DMS153 (cell line): ENCODE measurements at regions not wholly inside any gene's neighbourhood (a gene's known extent, or its start where the extent isn't known, plus 50 kb on each side); places are given as distances from the start of the nearest gene placed in this dataset.

Source experiments
- DNase-seq: peaks from one replicate; lab custom pipeline; 2025; lab: John Stamatoyannopoulos, UW

DNA sequence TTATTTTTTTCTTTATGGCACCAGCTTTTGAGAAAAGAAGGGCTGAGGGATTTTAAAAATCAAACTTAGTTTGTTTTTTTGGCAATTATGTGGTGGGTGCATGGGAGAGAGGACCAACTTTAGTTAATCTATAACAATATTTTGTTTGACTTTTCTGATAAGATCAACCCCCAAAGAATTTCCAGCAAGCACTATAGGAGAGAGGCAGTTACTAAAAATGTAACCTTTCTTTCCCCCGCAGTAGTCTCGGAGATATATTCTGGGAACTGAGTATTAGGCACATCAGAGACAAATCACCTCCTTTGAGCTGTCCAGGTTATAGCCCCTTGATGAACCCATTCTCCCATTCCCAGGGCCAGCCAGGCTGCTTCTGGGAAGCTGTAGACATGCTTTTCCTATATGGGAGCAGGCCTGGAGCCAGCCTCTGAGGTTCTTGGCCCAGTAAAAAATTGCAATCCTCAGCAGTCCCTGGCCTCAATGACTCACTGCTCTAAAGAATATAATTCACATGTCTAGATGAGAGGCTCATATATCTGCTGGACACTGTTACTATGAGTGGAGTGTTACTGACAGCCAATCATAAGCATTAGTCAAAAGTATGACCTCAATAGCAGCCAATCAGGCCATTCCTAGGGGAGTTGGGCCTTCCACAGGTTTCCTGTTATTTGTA, 138.3 kb upstream of the AGBL1 start:
- no peak for DNase-seq

DNA sequence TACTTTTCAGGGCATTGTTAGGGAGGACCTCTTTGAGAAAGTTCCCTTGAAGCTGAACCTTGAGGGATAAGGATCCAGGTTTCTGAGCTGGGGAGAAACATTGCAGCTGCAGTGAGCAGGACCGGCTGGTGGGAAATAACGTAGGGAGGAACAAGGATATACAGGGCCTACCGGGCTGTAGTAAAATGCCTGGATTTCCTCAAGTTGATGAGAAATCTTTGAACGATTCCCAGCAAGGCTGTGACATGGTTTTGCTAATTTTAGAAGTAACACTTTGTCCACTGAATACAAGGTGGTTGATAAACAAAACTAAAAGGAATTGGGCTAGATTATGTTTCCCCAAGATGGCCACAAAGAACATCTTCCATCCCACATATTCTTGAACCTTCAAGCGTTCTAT, 137.0 kb upstream of the AGBL1 start:
- DNase-seq = no peak

DNA sequence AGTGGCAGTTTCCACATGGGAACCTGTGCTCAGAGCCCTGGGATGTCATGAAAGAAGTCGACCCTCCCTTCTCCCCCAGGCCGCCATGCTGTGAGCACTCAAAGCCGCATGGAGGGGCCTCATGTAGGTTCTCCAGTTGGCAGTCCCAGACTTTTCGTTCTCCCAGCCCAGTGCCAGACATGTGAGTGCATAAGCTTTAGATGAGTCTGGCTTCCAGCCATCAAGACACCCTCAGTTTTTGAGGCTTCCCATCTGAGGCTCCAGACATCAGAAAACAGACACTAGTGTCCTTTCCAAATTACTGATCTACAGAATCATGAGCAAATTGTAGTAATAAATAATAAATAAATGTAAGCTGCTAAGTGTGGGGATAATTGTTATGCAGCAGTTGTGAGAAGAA, 136.5 kb upstream of the AGBL1 start:
- no peak for DNase-seq

DNA sequence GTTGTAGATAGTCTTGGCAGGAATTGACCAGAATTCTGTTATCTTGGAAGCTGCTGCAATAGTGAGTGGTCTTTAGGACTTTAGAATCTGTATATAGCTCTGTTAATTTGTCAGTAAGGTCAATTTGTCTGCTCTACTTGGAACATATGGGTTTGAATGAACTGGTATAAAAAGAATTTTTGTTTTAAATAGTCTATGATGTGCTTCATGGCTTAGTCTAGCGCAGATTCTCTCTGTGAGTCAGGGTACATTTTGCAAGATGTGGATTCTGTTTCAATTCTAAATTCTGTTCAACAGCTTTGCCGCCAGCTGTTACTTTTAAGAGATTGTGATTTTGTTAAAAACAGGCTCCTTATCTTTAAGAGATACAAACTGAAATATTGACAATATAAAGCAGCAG, 135.9 kb upstream of the AGBL1 start:
- no peak for DNase-seq

DNA sequence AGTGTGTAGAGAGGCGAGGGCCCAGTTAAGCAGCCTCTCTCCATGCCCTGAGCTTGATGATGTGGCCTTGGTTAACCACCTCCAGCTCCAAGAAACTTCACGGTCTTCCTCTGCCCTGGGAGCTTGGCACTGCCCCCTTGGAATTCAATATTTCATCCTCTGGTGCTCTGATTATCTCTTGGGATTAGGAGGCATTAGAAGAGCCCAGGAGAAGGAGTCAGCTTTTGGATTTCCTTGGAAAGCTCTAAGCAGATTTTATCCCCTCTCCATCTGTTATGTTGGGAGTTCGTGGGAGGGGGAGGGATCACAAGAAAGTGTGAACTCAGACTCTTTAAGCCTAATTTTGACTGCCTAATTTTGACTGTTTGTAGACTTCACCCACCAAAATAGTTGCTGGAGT, 132.7 kb upstream of the AGBL1 start:
- DNase-seq = no peak

DNA sequence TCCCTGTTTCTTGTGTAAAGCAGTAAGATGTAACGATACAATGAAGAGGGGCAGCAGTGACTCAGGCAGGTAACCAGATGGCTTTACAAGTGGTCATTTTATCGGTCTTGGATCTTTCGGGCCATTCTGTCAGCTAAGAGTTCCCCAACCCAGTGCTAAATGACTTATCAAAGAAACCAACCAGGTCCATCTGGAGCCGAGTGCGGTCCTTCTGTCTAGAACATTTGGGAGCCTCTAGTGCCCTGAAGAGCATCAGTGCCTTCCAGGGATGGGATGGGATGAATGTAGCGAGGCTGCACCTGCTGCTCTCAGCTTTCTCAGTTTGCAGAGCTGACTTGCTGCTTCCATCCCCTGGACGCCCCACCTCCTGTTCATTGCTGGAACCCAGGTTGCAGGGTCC, 131.7 kb upstream of the AGBL1 start:
- no peak for DNase-seq

DNA sequence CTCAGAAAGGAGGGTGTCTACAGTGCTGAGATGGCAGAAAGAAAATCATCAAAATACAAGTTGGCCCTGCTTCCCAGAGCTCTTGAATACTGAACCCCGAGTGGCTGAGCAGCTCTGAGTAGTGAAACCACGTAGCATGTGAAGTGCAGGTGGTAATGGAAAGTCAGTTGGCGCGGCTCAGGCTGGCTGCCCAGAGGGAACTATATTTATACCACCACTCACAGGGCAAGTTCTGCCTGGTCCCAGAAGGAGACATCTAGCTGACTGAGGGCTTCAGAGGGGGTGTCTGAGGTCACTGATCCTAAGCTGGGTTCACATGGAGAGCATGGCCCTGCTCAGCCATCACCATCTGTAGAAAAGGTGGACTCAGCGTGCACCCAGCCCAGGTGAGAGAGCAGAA, 129.6 kb upstream of the AGBL1 start:
- no peak for DNase-seq

DNA sequence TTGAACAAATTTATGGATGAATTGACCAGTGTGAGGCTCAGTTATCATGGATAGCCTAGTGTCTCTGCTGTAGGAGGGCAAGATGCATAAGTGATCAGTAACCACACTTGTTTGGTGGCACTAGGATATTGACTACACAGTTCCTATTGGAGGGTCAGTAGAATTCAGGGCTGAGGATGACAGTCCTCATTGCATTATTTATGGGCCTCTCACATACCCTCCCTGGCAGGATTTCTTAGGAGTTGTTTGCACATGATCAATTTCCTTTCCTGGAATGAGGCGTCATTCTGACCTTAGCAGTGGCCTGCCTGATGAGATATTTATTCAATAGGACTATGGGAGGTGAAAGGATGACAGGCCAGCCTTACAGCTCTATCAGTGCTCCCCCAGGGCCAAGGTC, 125.1 kb upstream of the AGBL1 start:
- no peak for DNase-seq

DNA sequence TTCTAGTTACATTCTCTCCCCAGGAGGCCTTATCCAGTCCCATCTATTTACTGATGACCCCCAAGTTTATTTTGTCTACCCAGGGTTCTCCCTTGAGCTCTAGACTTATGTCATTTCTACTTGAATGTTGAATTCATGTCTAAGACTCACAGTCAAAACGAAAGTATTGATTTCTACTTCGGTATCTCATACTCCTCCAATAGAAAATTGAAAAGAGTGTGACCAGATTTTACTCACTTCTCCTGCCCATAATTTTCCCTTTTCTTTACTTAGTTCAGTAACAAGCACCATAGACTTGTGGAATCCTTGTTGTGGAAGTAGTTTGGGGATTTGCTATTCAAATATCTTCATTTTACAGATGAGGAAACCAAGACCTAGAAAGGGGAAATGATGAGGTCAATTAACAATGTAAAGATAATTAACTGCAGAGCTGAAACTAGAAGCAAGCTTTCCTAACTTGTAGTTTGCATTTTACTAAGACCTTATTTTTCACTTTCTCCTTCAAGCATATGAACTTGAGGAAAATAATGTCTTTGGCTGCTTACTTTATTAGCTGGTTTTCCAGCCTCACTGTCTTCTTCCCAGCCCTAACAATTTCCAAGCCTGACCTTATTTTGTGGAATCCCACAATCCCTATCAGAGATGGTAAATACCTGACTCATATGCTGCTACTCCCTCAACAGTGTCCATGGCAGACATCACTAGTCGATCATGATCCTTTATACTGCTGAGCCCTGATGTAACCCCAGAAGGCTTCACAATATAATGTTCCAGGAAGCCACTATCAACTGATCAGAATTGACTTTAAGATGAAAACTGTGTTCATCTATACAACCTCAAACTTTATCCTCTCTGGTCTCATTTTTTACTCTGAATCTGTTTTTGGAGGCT, 123.9 kb upstream of the AGBL1 start:
- no peak for DNase-seq

DNA sequence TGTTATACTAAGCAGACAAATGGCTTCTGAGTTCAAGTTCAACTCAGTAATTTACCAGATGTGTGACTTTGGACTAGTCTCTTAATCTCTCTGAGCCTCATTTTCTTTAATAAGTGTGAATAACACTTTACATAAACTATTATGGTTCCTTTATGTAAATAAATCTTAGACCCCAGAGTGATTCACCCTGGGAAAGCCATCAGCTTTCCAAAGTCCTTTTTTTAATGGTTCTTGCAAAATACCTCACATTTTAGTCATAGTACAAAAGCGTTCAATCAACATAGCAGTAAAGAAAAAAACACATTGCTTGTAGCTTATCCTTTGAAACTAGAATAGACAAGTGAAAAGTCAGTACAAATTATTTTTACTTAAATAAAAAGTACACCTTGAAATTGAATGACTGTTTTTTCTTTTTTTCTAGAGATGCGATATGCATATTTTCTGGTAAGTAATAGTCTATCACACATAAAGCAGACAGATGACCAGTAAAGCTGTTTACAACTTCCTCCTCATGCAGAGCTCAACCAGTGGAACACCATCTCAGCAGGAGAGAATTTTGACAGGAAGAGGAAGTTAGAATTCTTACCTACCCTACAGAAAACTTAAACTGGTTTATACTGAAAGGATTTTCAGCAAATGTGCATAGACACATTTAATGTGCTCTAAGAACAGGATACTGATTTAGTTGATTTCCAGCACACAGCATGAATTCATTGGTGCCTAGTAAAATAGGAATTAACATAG, 123.0 kb upstream of the AGBL1 start:
- no peak for DNase-seq

DNA sequence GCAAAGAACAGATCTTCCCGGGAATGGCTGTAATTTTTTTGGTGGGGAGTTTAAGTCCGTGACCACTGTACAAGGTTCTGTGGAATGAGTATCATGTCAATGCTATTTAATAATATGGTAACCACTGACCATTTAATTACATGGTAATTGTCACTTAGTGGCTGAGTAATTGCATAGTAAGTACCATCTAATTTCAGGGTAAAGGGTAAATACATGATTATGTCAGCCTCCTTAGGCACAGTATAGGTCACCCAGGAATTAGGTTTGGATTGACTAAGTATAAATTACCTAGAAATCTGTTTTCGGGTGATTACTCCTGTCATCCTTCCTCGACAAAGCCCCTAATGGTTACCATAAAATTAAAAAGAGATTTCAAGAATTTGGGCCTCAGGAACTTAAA, 120.1 kb upstream of the AGBL1 start:
- DNase-seq = no peak

DNA sequence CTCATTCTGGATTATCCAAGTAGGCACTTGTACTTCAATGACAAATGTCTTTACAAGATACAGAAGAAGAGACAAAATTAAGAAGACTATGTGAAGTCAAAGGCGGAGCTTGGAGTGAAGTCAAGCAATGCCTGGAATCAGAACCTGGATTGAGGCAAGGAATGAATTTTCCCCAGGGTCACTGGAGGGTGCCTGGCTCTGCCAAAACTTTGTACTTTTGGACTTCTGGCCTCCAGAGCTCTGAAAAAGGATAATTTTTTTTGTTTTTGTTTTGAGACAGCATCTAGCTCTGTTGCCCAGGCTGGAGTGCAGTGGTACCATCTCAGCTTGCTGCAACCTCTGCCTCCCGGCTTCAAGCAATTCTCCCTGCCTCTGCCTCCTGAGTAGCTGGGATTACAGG, 119.3 kb upstream of the AGBL1 start:
- DNase-seq = no peak

DNA sequence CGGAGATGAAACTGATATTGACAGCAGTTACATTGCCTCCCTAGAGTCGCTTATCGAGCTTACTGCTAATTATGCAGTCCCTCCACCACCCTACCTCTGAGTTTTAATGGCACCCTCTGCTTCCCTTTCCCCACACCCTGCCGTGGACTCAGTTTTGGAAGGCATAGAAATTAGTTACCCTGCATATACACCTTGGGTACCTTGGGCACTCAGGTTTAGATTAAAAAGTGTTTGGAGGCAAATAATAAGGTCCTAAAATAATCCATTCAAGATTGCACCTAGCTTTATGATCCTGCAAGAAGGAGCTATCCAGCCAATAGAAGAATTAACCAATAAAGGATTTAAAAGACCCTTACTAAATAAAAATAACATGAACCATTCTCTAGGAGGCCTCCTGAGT, 117.8 kb upstream of the AGBL1 start:
- no peak for DNase-seq

DNA sequence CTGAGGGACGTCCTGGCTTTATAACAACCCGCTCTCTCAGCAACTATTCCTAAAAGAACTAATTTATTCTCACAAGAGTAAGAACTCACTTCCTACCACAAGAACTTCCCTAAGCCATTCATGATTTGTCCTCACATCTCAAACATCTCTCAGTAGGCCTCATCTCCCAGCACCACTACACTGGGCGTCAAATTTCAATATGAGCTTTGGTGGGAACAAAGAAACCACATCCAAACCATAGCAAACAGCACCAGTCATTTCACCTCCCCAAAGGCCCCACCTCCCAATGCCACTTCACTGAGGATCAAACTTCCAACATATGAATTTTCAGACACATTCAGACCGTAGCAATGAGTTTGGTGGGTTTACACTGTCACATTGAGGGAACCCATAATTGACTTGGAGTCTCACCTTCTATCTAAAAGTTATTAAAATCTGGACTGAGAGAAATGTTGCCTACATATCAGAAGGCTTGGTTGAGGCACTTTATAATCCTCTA, 116.4 kb upstream of the AGBL1 start:
- DNase-seq = no peak

DNA sequence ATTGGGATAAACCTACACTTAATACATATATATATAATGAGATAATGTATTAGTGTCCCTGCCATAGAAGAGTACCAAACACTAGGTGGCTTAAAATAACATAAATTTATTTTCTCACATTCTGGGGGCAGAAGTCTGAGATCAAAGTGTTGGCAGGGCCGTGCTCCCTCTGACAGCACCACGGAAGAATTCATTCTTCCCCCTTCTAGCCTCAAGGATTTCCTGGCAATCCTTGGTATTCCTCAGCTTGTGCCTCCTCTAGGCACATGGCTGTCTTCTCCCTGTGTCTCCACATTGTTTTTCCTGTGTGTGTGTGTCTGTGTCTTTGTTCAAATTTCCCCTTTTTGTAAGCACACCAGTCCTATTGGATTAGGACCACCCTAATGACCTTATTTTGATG, 115.2 kb upstream of the AGBL1 start:
- no peak for DNase-seq

DNA sequence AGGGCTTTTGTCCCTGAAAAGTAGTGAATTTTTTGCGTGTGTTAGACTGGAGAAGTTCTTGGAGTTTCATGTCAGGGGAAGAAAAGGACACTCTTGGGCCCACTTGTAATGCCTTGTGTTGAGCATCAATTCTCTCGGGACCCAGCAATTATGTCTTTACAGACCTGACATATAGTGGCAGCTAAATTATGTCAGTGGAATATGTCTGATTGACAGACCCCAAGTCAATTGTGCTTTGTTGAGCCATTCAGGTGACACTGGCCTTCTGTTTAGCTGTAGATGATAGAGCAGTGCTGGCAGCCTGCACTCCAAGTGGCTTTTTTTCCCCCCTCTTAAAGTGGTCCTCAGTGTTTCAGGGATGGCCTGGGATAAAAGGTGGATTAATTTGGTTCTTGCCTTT, 112.1 kb upstream of the AGBL1 start:
- DNase-seq = no peak

DNA sequence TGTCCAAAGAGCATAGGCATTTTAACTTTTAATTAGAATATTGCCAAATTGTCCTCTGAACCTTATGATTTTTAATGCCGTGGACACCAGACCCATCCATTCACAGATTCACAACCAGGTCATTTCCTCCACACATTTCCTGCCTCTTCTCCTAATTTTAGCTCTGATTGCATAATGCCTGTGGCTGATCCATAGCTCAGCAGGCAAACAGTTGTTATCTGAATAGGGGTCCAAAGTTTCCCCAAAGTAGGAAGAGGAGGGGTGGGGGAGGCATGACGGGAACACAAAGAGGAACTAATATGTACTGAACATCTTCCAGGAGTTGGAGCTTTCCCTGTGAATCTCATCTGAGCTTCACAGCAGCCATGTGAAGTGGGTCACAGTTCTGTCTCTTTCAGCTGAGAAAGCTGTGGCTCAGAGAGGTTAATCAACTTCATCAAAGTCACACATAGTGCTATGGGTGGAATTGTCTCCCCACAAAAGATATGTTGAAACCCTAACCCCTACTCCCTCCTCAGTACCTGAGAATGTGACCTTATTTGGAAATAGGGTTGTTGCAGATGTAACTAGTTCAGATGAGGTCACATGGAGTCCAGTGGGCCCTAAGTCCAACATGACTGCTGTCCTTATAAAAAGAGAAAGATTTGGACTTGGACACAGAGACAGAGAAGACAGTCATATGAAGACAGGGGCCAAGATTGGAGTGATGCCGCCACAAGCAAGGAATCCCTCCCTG, 106.7 kb upstream of the AGBL1 start:
- DNase-seq = no peak

DNA sequence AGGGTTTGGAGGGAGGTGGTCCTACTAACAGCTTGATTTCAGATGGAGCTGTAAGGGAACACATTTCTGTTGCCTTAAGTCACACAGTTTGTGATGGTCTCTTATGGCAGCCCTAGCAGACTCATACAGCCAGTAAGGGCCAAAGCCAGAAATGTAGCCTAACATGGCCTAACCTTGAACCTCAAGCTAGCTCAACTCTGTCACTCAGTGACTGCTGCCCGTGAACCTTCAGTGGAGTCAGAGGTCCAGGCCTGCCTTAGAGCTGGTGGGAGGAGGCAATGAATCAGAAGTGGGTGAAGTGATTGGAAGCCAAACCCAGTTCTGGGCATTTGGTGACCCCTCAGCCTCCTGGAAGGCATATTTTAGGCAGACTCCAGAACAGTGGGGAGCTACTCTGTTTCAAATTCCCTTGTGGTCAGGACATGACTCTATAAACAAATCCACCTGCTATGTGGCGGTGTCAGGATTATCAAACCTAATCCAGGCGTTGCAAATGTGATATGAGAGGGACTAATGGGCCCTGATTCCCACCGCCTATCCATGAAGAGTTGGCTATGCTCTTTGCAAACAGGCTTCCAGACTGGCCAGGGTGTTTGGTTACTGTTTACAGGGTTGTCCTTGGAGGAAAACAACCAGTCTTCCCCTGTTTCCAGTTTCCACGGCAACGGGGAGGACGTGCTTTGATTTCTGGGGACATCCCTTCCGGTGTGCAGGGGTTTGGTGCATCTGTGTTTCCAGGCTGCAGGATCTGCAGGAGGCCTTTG, 105.9 kb upstream of the AGBL1 start:
- DNase-seq = no peak

DNA sequence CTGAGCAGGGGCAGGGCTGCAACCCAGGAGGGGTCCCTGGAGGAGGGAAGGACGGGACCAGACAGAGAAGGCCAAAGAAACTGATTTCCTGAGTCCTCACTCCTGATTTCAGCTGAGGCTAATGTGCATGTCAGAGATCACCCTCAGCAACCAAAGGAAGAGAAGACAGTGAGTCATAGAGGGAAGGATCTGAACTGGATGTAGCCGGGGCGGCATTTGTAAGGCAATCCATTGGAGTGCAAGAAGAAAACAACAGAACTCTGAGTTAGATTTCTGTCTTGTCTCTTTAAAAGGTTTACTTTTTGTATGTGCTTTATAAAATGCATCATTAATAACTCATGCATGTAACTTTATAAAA, 105.3 kb upstream of the AGBL1 start:
- no peak for DNase-seq

DNA sequence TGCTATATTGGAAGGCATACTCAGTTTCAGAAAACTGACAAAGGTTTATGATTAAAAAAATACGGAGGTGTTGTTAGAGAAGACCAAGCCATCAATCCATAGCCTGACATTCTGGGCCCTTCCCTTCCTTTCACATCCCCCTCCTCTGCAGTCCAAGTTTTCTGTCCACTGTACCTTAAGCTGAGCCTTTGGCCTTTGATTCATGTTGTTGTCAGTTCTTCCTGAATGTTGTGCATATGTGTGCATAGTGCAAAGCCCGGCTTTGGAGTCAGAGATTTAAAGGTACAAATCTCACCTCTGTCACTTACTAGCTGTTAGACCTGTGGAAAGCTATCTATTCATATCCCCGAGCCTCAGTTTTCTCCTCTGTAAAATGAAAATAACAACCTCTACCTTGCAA, 104.9 kb upstream of the AGBL1 start:
- DNase-seq = no peak

DNA sequence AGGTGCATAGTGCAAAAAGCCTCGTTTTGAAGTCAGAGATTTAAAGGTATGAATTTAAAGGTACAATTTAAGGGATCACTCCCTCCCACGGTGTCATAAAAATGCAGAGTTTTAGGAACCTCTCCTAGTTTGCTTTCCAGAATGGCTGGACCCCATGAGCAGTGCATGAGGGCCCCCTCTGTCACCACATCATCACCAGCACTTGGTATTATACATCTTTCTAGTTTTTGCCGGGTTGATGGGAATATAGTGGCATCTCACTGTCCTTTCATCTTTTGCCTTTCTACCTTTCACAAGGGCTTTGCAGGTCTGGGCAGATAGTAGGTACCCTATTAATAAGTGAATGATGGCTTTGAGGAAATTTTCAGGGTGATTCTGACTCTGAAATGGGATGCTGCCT, 103.6 kb upstream of the AGBL1 start:
- DNase-seq = no peak

DNA sequence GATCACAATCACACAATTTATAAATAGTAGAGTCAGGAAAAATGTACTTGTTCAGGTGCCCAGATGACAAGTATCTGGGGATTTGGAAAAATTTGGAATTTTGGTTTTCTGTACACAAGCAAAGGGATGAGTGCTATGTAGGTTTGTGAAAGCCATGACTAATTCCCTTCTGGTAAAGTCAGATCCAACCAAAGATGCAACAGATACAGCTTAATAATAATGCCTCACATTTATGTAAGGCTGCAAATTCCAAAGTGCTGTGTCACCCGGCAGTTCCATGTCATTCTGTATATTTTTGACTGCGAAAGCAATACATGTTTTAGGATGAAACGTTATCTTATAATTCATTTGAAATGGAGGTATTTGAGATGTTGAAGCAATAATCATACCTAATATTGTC, 102.7 kb upstream of the AGBL1 start:
- no peak for DNase-seq
